ENCODE measurements at regions not wholly inside any gene's neighbourhood (a gene's known extent, or its start where the extent isn't known, plus 50 kb on each side); places are given as distances from the start of the nearest gene placed in this dataset.
"Not testable (repeated sequence)": the region's sequence is repeated elsewhere in the genome, so short reads cannot be mapped to it uniquely, and the experiment has no call there.

DNA sequence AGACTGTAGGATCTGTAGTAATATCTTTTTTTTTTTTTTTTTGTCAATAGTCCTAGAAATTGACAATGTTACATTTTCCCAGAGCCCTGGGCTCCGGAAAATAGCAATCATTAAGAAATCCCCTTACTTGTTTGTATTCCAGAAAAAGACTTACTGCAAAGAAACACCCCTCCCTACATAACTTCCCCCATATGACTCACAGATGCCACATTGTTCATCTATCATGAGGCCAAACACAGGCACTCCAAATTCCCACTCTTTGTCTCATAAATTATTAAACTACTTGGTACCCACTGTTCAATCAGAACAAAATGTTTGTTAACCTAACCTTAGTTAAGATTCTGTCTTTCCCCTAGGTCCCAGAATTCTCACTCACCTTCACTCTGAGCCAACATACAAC, 53.5 kb downstream of the TEX51 start:
- H3K27ac Mint-ChIP-seq, result no peak overlapping the region

DNA sequence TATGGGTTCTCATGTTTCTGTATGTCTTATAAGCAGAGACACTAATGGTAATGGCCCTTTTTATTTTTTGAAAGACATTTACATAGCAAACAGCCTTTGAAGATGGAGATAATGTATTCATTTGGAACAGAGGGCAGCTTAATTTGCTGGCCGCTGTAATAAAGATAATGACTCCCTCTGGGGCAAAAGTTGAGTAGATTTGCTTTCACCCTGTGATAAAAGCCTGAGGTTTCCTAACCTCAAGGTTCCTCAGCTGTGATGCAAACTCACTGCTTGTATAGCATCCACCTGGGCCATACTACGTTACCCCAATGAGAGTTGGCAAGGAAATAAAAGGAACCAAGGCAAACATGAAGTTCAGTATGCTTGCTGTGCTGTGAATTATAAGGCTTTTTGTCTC, 54.8 kb downstream of the TEX51 start:
- peaks cover 18% of the 10 kb centered on the region for H3K27me3 Mint-ChIP-seq
- H3K4me3 Mint-ChIP-seq, result no peak overlapping the region
- no peak for DNase-seq
- no peaks in the 10 kb centered on the region for H3K9me3 Mint-ChIP-seq
- no peak overlapping the region for H3K27ac Mint-ChIP-seq
- H3K4me1 Mint-ChIP-seq, result peaks cover 3% of the 10 kb centered on the region
- H3K36me3 Mint-ChIP-seq, result no peaks in the 10 kb centered on the region

More for the DNA sequence above, 53.5 kb downstream of the TEX51 start:
- peaks cover 3% of the 10 kb centered on the region for H3K4me1 Mint-ChIP-seq
- DNase-seq, result no peak
- peaks cover 14% of the 10 kb centered on the region for H3K27me3 Mint-ChIP-seq
- no peaks in the 10 kb centered on the region for H3K9me3 Mint-ChIP-seq
- H3K4me3 Mint-ChIP-seq, result no peak overlapping the region
- no peaks in the 10 kb centered on the region for H3K36me3 Mint-ChIP-seq

DNA sequence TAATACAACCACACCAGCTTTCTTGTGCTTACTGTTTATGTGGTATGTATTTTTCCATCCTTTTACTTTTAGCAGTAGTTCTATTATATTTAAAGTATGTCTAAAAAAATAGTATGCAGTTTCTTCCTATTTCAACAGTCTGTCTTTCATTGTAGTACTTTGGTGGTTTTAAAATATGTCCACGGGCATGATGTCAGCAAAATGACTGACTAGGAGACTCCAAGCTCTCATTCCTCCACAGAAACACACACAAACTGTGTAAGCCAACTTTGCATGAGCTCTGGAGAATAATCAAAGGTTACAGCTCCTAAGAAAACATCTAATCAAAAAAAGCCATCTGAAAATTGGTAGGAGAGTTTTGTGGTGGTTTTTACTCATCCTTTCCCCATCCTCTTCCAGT, 56.1 kb downstream of the TEX51 start:
- H3K27me3 Mint-ChIP-seq, result peaks cover 20% of the 10 kb centered on the region
- no peak overlapping the region for H3K27ac Mint-ChIP-seq
- no peak overlapping the region for H3K4me3 Mint-ChIP-seq
- H3K4me1 Mint-ChIP-seq, result peaks cover 3% of the 10 kb centered on the region
- no peaks in the 10 kb centered on the region for H3K9me3 Mint-ChIP-seq
- no peaks in the 10 kb centered on the region for H3K36me3 Mint-ChIP-seq
- DNase-seq, result no peak

DNA sequence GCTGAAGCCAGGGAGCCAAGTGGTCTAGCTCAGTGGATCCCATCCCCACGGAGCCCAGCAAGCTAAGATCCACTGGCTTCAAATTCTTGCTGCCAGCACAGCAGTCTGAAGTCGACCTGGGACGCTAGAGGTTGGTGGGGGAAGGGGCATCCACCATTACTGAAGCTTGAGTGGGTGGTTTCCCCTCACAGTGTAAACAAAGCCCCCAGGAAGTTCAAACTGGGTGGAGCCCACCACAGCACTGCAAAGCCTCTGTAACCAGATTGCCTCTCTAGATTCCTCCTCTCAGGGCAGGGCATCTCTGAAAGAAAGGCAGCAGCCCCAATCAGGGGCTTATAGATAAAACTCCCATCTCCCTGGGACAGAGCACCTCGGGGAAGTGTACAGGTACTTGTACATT, 58.1 kb downstream of the TEX51 start:
- not testable (repeated sequence) for H3K36me3 Mint-ChIP-seq, H3K27ac Mint-ChIP-seq, H3K4me3 Mint-ChIP-seq, H3K9me3 Mint-ChIP-seq, H3K4me1 Mint-ChIP-seq, DNase-seq
- peaks cover 25% of the 10 kb centered on the region for H3K27me3 Mint-ChIP-seq

DNA sequence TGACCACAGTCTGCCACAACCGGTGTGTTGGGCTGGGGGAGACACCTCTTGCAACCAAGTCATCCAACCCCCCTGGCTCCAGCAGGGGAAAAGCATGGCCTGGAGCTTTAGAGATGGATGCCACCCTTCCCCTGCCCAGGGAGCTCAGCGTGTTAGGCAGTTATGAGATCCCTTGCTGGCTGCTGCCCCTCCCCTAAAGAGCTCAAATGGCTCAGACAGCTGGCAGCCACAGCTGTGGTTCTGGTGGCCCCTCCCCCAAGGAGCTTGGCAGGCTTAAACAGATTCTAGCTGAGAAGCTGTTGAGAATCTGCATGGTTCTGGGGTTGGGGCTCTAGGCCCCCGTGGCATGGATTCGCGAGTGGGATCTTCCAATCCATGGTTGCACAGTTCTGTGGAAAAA, 64.7 kb downstream of the TEX51 start:
- H3K4me1 Mint-ChIP-seq, result no peaks in the 10 kb centered on the region
- no peak for DNase-seq
- H3K4me3 Mint-ChIP-seq, result no peak overlapping the region
- no peak overlapping the region for H3K27ac Mint-ChIP-seq
- peaks cover 30% of the 10 kb centered on the region for H3K27me3 Mint-ChIP-seq
- peaks cover 8% of the 10 kb centered on the region for H3K9me3 Mint-ChIP-seq
- H3K36me3 Mint-ChIP-seq, result no peaks in the 10 kb centered on the region

DNA sequence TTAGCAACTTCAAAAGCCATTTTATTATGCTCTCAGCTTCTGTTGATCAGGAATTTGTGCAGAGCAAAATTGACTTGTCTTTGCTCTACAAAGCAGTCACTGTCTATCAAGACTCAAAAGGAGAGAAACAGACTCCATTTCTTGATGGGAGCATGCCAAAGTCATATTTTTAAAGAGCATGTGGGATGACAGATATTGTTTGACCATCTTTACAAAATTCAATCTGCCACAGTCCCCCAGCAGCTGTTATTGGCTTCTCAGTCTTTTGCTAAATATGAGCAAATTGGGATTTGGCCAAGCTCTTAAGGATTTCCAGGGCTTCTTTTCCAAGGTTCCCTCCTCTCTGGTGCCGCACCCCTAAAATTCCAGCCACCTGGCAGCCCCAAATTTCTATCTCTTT, 67.9 kb downstream of the TEX51 start:
- Mint-ChIP-seq H3K4me1 (no peaks in the 10 kb centered on the region), H3K9me3 (no peaks in the 10 kb centered on the region), H3K4me3 (no peak overlapping the region), H3K36me3 (no peaks in the 10 kb centered on the region), H3K27me3 (peaks cover 44% of the 10 kb centered on the region), H3K27ac (no peak overlapping the region)
- no peak for DNase-seq

DNA sequence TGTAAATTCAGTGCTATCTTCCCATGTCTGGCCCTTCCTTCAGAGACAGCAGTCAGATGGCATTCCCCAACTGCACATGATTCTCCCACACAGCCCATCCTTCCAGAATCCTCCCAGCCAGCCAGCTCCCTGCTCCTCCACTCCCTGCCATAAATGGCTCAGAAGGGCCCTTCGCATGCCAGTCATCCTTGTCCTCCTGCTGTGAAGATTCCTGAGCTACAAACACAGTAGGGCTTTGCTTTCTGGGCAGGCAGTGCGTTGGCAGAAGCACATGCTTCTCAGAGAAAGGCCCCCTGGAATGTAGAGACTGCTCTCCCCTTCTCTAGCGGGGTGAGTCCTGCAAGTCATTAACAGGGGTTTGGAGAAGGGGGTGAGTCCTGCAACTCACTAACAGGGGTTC, 71.9 kb downstream of the TEX51 start:
- Mint-ChIP-seq H3K9me3 (no peaks in the 10 kb centered on the region), H3K27ac (no peak overlapping the region), H3K36me3 (no peaks in the 10 kb centered on the region), H3K4me1 (no peaks in the 10 kb centered on the region), H3K27me3 (peaks cover 53% of the 10 kb centered on the region), H3K4me3 (no peak overlapping the region)
- DNase-seq, result no peak

DNA sequence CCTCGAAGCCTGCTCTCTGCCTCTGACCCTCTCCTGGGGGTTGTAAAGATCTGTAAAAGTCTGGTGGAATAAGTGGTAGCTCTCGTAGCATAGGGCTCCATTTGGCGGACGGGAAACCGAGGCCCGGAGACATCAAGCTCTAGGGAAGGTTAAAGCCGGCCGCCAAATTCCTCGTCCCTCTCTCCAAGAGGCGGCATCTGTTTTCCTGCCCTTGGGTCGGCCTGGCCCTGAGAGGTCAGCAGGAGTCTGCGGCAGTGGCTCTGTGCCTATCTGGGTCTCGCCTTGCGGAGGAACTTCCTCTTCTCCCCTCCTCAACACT, 72.4 kb downstream of the TEX51 start:
- H3K27me3 Mint-ChIP-seq, result peaks cover 48% of the 10 kb centered on the region

DNA sequence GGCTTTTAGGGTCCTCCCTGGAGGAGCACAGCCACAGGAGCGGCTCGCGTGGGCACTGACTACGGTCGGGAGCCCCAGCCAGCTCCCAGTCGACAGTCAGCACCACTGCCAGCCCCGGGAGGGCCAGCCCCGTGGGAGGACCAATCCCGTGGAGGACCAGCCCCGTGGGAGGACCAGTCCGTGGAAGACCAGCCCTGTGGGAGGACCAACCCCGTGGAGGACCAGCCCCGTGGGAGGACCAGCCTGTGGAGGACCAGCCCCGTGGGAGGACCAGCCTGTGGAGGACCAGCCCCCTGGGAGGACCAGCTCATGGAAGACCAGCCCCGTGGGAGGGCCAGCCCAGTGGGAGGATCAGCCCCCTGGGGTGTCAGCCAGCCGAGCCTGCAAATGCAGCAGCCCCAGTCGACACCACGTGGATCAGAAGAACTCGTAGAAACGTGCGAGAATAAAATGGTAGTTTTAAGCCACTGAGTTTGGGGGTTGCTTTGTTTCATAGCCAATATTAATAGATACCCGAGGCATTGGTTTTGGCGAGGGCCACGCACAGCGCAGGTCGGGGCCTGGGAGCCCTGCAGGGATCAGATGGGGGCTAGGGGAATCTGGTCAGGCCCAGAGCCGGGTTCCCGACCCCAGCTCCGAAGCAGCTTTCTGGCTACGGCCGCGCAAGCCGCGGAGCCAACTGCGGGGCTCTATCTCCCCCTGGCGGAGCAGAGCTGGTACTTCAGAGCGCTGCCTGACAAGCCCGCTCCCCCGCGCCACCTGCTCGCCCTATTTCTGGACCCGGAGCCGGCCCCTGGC, 73.0 kb downstream of the TEX51 start:
- peak; percentile 74 for DNase-seq
- Mint-ChIP-seq H3K9me3 (no peaks in the 10 kb centered on the region), H3K36me3 (no peaks in the 10 kb centered on the region), H3K4me1 (no peaks in the 10 kb centered on the region), H3K4me3 (peak overlapping the region; percentile 20), H3K27ac (no peak overlapping the region), H3K27me3 (peaks cover 47% of the 10 kb centered on the region)

More for the DNA sequence above, 72.4 kb downstream of the TEX51 start:
- Mint-ChIP-seq H3K9me3 (no peaks in the 10 kb centered on the region), H3K4me1 (no peaks in the 10 kb centered on the region), H3K27ac (no peak overlapping the region), H3K4me3 (no peak overlapping the region), H3K36me3 (no peaks in the 10 kb centered on the region)
- no peak for DNase-seq

DNA sequence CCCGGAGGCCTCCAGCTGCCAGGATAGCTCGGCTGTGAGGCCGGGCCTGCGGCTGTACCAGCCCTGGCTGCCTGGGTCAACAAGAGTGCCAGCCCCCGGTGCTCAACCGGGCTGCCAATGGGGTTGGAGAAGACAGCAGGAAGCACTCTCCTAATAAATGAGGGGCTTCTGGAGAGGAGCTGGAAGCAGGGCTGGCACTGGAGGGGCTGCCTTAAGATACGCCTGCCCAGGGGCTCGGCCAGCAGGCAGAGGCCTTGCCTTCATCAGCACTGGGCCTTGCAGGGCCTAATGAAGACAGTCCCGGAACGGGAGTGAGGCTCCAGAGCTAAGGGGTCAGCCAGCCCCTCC, 73.6 kb downstream of the TEX51 start:
- no peaks in the 10 kb centered on the region for H3K4me1 Mint-ChIP-seq
- DNase-seq, result no peak
- peaks cover 42% of the 10 kb centered on the region for H3K27me3 Mint-ChIP-seq
- no peak overlapping the region for H3K27ac Mint-ChIP-seq
- H3K4me3 Mint-ChIP-seq, result no peak overlapping the region
- no peaks in the 10 kb centered on the region for H3K9me3 Mint-ChIP-seq
- no peaks in the 10 kb centered on the region for H3K36me3 Mint-ChIP-seq

DNA sequence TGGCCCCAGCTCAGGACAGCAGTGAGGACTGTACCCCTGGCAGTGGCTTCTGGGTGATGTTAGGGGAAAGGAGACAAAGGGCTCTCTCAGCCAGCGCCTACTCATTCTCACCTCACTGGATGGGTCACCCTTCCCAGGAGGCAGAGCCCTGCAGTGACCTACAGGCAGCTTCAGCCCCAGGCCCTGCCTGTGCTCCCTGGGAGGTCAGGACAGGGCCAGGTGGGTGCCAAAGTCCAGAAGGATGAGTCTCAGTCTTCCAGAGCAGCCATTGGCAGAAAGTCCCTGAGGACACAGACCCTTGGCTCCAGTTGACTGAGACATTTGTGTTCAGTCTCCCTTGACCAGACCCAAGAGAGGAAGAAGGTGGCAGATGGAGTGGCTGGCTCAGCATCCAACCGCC, 75.1 kb downstream of the TEX51 start:
- Mint-ChIP-seq H3K27ac (no peak overlapping the region), H3K4me3 (no peak overlapping the region), H3K4me1 (peaks cover 11% of the 10 kb centered on the region), H3K9me3 (no peaks in the 10 kb centered on the region), H3K36me3 (no peaks in the 10 kb centered on the region), H3K27me3 (peaks cover 37% of the 10 kb centered on the region)
- no peak for DNase-seq

DNA sequence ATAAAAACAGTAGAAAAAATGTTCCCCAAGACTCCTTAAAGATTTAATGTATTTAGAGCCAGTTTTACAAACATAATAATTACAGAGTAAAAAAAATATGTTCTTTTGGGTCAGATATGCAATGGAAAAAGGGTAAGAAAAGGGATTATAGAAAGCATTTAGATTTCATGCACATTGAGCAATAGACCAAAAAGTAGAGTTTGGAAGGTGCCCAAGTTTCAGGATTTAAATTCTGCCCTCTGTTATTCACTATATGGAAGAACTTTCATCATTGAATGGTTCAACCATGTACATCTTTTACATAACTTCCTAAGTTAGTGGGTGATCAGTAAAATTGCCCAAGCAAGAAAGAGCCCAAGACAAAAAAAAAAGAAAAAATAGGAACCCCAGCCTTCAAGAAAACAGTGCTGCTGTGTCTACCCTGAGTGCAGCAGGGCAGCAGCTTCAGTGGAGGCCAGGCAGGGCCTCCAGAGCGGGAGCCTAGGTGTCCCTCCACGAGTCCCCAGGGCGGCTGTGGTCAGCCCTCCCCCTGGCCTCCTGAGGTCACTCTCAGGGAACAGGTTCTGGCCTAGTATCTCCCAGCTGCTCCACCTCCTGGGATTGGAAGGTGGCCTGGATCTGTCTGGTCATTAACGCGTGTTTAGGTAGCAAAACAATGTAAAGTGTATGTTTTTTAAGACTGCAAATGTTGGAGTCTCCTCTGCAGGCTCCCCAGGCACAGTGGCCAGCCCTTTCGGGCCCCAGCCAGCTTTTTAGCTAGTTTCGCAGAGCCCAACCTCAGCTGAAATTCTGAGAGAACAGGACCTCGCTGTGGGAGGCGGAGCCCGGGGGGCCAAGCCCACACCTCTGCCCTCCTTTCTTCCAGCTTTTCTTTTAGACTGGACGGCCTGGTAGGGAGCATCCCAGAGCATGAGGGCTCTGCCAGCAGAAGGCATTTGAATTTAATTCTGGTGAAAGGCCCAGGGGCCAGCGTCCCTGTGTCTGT, 77.3 kb downstream of the TEX51 start:
- Mint-ChIP-seq H3K36me3 (no peaks in the 10 kb centered on the region), H3K4me1 (peaks cover 13% of the 10 kb centered on the region), H3K27me3 (peaks cover 20% of the 10 kb centered on the region), H3K27ac (no peak overlapping the region), H3K4me3 (no peak overlapping the region), H3K9me3 (no peaks in the 10 kb centered on the region)
- no peak for DNase-seq

DNA sequence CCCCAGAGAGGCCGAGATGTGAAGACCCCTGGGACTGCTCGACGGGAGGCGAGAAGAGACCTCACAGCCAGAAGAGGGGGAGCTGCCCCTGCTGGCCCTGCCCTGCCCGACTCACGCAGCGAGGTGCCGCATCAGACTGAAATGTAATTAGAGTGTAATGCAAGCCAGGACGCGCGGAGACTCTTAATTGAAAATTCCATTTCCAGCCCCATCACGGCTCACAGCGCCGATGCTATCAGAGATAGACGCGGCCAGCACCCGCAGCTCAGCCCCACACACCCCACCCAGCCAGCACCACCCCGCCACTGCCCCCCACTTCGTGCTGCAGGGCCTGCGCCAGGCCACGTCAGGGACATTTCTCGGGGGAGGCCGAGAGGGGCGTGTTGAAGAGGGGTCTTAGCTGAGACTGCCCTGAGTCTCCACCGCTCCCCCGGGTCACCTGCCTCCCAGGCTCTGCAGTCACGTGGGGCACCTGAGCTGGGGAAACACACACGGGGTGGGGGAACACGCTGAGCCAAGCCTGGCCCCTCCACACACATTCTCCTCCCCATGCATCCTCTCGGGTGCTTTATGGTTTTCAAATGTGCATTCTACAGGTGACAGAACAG, 78.1 kb downstream of the TEX51 start:
- no peak overlapping the region for H3K4me3 Mint-ChIP-seq
- H3K36me3 Mint-ChIP-seq, result no peaks in the 10 kb centered on the region
- H3K9me3 Mint-ChIP-seq, result no peaks in the 10 kb centered on the region
- no peak for DNase-seq
- no peak overlapping the region for H3K27ac Mint-ChIP-seq
- H3K4me1 Mint-ChIP-seq, result peaks cover 13% of the 10 kb centered on the region
- peaks cover 20% of the 10 kb centered on the region for H3K27me3 Mint-ChIP-seq

DNA sequence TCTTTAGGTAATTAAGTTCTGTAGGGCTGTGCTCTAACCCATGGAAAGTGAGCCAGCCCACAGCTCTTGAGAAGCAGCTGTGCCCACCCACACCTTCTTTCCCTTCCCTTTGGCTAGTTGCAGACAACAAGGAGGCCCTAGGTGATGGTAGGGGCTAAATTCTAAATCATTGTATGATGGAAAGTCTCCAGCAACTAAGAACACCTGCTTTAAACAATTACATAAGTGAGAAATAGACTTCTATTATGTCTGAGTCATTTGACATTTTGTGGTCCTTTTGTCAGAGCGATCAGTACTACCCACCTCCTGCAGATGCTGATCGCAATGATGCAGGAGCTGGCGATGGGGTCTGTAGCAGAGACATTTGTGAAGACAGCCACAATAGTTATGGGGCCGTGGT, 79.6 kb downstream of the TEX51 start:
- Mint-ChIP-seq H3K4me1 (peaks cover 13% of the 10 kb centered on the region), H3K36me3 (no peaks in the 10 kb centered on the region), H3K27ac (no peak overlapping the region), H3K4me3 (no peak overlapping the region), H3K27me3 (peaks cover 12% of the 10 kb centered on the region), H3K9me3 (no peaks in the 10 kb centered on the region)
- peak; percentile 53 for DNase-seq

Measured in activated naive CD8-positive, alpha-beta T cell treated with anti-CD3 and anti-CD28 coated beads for 36 hours (primary cell).